ENCODE measurements at regions not wholly inside any gene's neighbourhood (a gene's known extent, or its start where the extent isn't known, plus 50 kb on each side); places are given as distances from the start of the nearest gene placed in this dataset.
A peak's percentile ranks its signal among the peaks of the same experiment; 100 is the strongest.

GRCh38 chr18:30298769-30299168, 743.8 kb downstream of the DSC3 start:
- H3K4me1 Mint-ChIP-seq (ENCODE audit: low read depth), result no peaks in the 10 kb centered on the region
- H3K27me3 Mint-ChIP-seq (ENCODE audit: low read depth), result no peaks in the 10 kb centered on the region
- H3K9me3 Mint-ChIP-seq, result peaks cover 16% of the 10 kb centered on the region
- intact Hi-C loops (cut with micrococcal nuclease), result no loop called here
- DNase-seq, result no peak
- no peak overlapping the region for H3K4me3 Mint-ChIP-seq
- CTCF ChIA-PET, result no interaction called here
- H3K36me3 Mint-ChIP-seq (ENCODE audit: low read depth), result no peaks in the 10 kb centered on the region
- H3K27ac Mint-ChIP-seq, result no peak overlapping the region

GRCh38 chr18:30288662-30289414, 753.7 kb downstream of the DSC3 start:
- no peak overlapping the region for H3K27ac Mint-ChIP-seq
- CTCF ChIA-PET, result interaction anchor here (0.7 kb wide), 1 partner anchor 1112 kb away, joined by 3 read pairs; no protein-coding TSS in a partner anchor
- H3K4me3 Mint-ChIP-seq, result no peak overlapping the region
- no peaks in the 10 kb centered on the region for H3K27me3 Mint-ChIP-seq (ENCODE audit: low read depth)
- no peaks in the 10 kb centered on the region for H3K36me3 Mint-ChIP-seq (ENCODE audit: low read depth)
- no peaks in the 10 kb centered on the region for H3K4me1 Mint-ChIP-seq (ENCODE audit: low read depth)
- DNase-seq, result no peak
- H3K9me3 Mint-ChIP-seq, result peaks cover 4% of the 10 kb centered on the region
- intact Hi-C loops (cut with micrococcal nuclease), result no loop called here

GRCh38 chr18:30280861-30281470, 761.6 kb downstream of the DSC3 start:
- intact Hi-C loops (cut with micrococcal nuclease), result loop anchor here (2.0 to 5.0 kb wide), 2 partner anchors 404 to 1319 kb away; no protein-coding TSS in a partner anchor
- CTCF ChIA-PET, result interaction anchor here (0.6 to 1.4 kb wide), 5 partner anchors 10 to 1635 kb away, joined by 3 to 8 read pairs (median 4); no protein-coding TSS in a partner anchor
- Mint-ChIP-seq H3K27me3 (ENCODE audit: low read depth) (no peaks in the 10 kb centered on the region), H3K4me1 (ENCODE audit: low read depth) (no peaks in the 10 kb centered on the region), H3K36me3 (ENCODE audit: low read depth) (no peaks in the 10 kb centered on the region), H3K27ac (no peak overlapping the region), H3K4me3 (no peak overlapping the region), H3K9me3 (no peaks in the 10 kb centered on the region)
- peak; percentile 3 for DNase-seq

GRCh38 chr18:30280186-30280585, 762.4 kb downstream of the DSC3 start:
- Mint-ChIP-seq H3K9me3 (no peaks in the 10 kb centered on the region), H3K27ac (no peak overlapping the region), H3K4me3 (no peak overlapping the region), H3K27me3 (ENCODE audit: low read depth) (no peaks in the 10 kb centered on the region), H3K36me3 (ENCODE audit: low read depth) (no peaks in the 10 kb centered on the region), H3K4me1 (ENCODE audit: low read depth) (no peaks in the 10 kb centered on the region)
- CTCF ChIA-PET, result interaction anchor here (0.6 to 1.4 kb wide), 4 partner anchors 9 to 756 kb away, joined by 3 to 5 read pairs (median 4); no protein-coding TSS in a partner anchor
- intact Hi-C loops (cut with micrococcal nuclease), result loop anchor here (2.0 to 5.0 kb wide), 2 partner anchors 403 to 1318 kb away; no protein-coding TSS in a partner anchor
- DNase-seq, result no peak

- DNase-seq, result no peak
- no peak overlapping the region for H3K4me3 Mint-ChIP-seq
- intact Hi-C loops (cut with micrococcal nuclease), result no loop called here
- H3K4me1 Mint-ChIP-seq (ENCODE audit: low read depth), result no peaks in the 10 kb centered on the region
- no peaks in the 10 kb centered on the region for H3K36me3 Mint-ChIP-seq (ENCODE audit: low read depth)
- peaks cover 4% of the 10 kb centered on the region for H3K9me3 Mint-ChIP-seq
- no peaks in the 10 kb centered on the region for H3K27me3 Mint-ChIP-seq (ENCODE audit: low read depth)
- H3K27ac Mint-ChIP-seq, result no peak overlapping the region
- CTCF ChIA-PET, result no interaction called here
Measured at GRCh38 chr18:30277676-30278075, 764.9 kb downstream of the DSC3 start.

- intact Hi-C loops (cut with micrococcal nuclease), result no loop called here
- no peak overlapping the region for H3K4me3 Mint-ChIP-seq
- peaks cover 5% of the 10 kb centered on the region for H3K9me3 Mint-ChIP-seq
- H3K27ac Mint-ChIP-seq, result no peak overlapping the region
- DNase-seq, result no peak
- H3K27me3 Mint-ChIP-seq (ENCODE audit: low read depth), result no peaks in the 10 kb centered on the region
- H3K4me1 Mint-ChIP-seq (ENCODE audit: low read depth), result no peaks in the 10 kb centered on the region
- CTCF ChIA-PET, result interaction anchor here (0.6 kb wide), 1 partner anchor 9 kb away, joined by 4 read pairs; no protein-coding TSS in a partner anchor
- H3K36me3 Mint-ChIP-seq (ENCODE audit: low read depth), result no peaks in the 10 kb centered on the region
Measured at GRCh38 chr18:30271716-30272115, 770.8 kb downstream of the DSC3 start.

GRCh38 chr18:30265190-30265589, 777.4 kb downstream of the DSC3 start:
- intact Hi-C loops (cut with micrococcal nuclease), result no loop called here
- peaks cover 2% of the 10 kb centered on the region for H3K9me3 Mint-ChIP-seq
- H3K4me1 Mint-ChIP-seq (ENCODE audit: low read depth), result no peaks in the 10 kb centered on the region
- no peaks in the 10 kb centered on the region for H3K27me3 Mint-ChIP-seq (ENCODE audit: low read depth)
- no peak overlapping the region for H3K4me3 Mint-ChIP-seq
- DNase-seq, result no peak
- no peak overlapping the region for H3K27ac Mint-ChIP-seq
- H3K36me3 Mint-ChIP-seq (ENCODE audit: low read depth), result no peaks in the 10 kb centered on the region
- CTCF ChIA-PET, result no interaction called here

- no peak for DNase-seq
- Mint-ChIP-seq H3K9me3 (peaks cover 14% of the 10 kb centered on the region), H3K27ac (no peak overlapping the region), H3K27me3 (ENCODE audit: low read depth) (no peaks in the 10 kb centered on the region), H3K36me3 (ENCODE audit: low read depth) (no peaks in the 10 kb centered on the region), H3K4me3 (no peak overlapping the region), H3K4me1 (ENCODE audit: low read depth) (no peaks in the 10 kb centered on the region)
- CTCF ChIA-PET, result no interaction called here
- intact Hi-C loops (cut with micrococcal nuclease), result no loop called here
Measured at GRCh38 chr18:30254331-30254730, 788.2 kb downstream of the DSC3 start.

- H3K27me3 Mint-ChIP-seq (ENCODE audit: low read depth), result no peaks in the 10 kb centered on the region
- no peaks in the 10 kb centered on the region for H3K36me3 Mint-ChIP-seq (ENCODE audit: low read depth)
- intact Hi-C loops (cut with micrococcal nuclease), result no loop called here
- no peak for DNase-seq
- H3K9me3 Mint-ChIP-seq, result peaks cover 17% of the 10 kb centered on the region
- H3K4me1 Mint-ChIP-seq (ENCODE audit: low read depth), result no peaks in the 10 kb centered on the region
- no peak overlapping the region for H3K27ac Mint-ChIP-seq
- CTCF ChIA-PET, result no interaction called here
- H3K4me3 Mint-ChIP-seq, result no peak overlapping the region
Measured at GRCh38 chr18:30248056-30248455, 794.5 kb downstream of the DSC3 start.

GRCh38 chr18:30245766-30246455, 796.6 kb downstream of the DSC3 start:
- no peak for DNase-seq
- no peaks in the 10 kb centered on the region for H3K4me1 Mint-ChIP-seq (ENCODE audit: low read depth)
- no peak overlapping the region for H3K27ac Mint-ChIP-seq
- CTCF ChIA-PET, result no interaction called here
- no peaks in the 10 kb centered on the region for H3K36me3 Mint-ChIP-seq (ENCODE audit: low read depth)
- H3K4me3 Mint-ChIP-seq, result no peak overlapping the region
- peaks cover 19% of the 10 kb centered on the region for H3K9me3 Mint-ChIP-seq
- intact Hi-C loops (cut with micrococcal nuclease), result no loop called here
- H3K27me3 Mint-ChIP-seq (ENCODE audit: low read depth), result no peaks in the 10 kb centered on the region

- Mint-ChIP-seq H3K36me3 (ENCODE audit: low read depth) (no peaks in the 10 kb centered on the region), H3K4me3 (no peak overlapping the region), H3K9me3 (peaks cover 7% of the 10 kb centered on the region), H3K27me3 (ENCODE audit: low read depth) (no peaks in the 10 kb centered on the region), H3K27ac (no peak overlapping the region), H3K4me1 (ENCODE audit: low read depth) (no peaks in the 10 kb centered on the region)
- CTCF ChIA-PET, result no interaction called here
- intact Hi-C loops (cut with micrococcal nuclease), result no loop called here
- no peak for DNase-seq
Measured at GRCh38 chr18:30234755-30235154, 807.8 kb downstream of the DSC3 start.

- H3K9me3 Mint-ChIP-seq, result peaks cover 3% of the 10 kb centered on the region
- intact Hi-C loops (cut with micrococcal nuclease), result no loop called here
- H3K4me1 Mint-ChIP-seq (ENCODE audit: low read depth), result no peaks in the 10 kb centered on the region
- no peak for DNase-seq
- no peak overlapping the region for H3K27ac Mint-ChIP-seq
- CTCF ChIA-PET, result no interaction called here
- H3K36me3 Mint-ChIP-seq (ENCODE audit: low read depth), result no peaks in the 10 kb centered on the region
- H3K27me3 Mint-ChIP-seq (ENCODE audit: low read depth), result no peaks in the 10 kb centered on the region
- H3K4me3 Mint-ChIP-seq, result no peak overlapping the region
Measured at GRCh38 chr18:30211112-30211511, 831.4 kb downstream of the DSC3 start.

Data from activated naive CD4-positive, alpha-beta T cell treated with anti-CD3 and anti-CD28 coated beads for 36 hours (primary cell).